B cell (primary cell): ENCODE measurements at regions not wholly inside any gene's neighbourhood (a gene's known extent, or its start where the extent isn't known, plus 50 kb on each side); places are given as distances from the start of the nearest gene placed in this dataset.

Experiments used
- ATAC-seq: fragments of 200-7000 bp; cut with Tn5 transposase; one replicate; pipeline ENCODE4 v1.10.0; 2021; ENCODE audit warnings: low read depth, mild to moderate bottlenecking, moderate number of reproducible peaks, moderate library complexity
- CTCF ChIA-PET: fragments of 350-600 bp; sonication (Branson Sonifier 250); formaldehyde crosslinking; loops from one replicate; lab custom pipeline; 2021; ENCODE audit warnings: antibody characterized with exemption, inconsistent platforms; lab: Charles Lee
- POLR2A ChIA-PET: fragments of 350-600 bp; sonication (Branson Sonifier 250); formaldehyde crosslinking; loops from one replicate; lab custom pipeline; 2021; ENCODE audit warnings: antibody characterized with exemption; lab: Charles Lee
- DNase-seq: peaks from one replicate; pipeline ENCODE4 v3.0.0; 2013
- H2AFZ ChIP-seq: 2 replicates; pipeline ENCODE4 v1.6.1; 2012; ENCODE audit warnings: mild to moderate bottlenecking, low read depth, low read length; ENCODE audit not compliant: insufficient read depth, poor library complexity, severe bottlenecking
- H3K27ac ChIP-seq, 2 donors: 1 replicate in 1 of 2; 2 replicates in 1 of 2; pipeline ENCODE4 v1.5.1; 2012 to 2013; ENCODE audit warnings: low read length in 2 of 2, mild to moderate bottlenecking in 2 of 2, moderate library complexity in 1 of 2
- H3K27me3 ChIP-seq, 4 experiments: fragments of 200-600 bp in 1 of 4; sonication (generic) in 1 of 4; replicated peaks in 1 of 4; 1 replicate in 2 of 4; 2 replicates in 2 of 4; pipeline versions ENCODE4 v1.6.1 to v1.7.0; 2013 to 2016; ENCODE audit warnings: low read length in 3 of 4, mild to moderate bottlenecking in 2 of 4, mixed read lengths in 1 of 4, moderate library complexity in 1 of 4; ENCODE audit not compliant: insufficient read depth in 4 of 4, control insufficient read depth in 3 of 4; ENCODE audit errors: control extremely low read depth in 1 of 4
- H3K36me3 ChIP-seq, 2 experiments: replicated peaks in 1 of 2; 1 replicate in 1 of 2; 2 replicates in 1 of 2; pipeline versions ENCODE4 v1.6.1 to v1.7.1; 2013; ENCODE audit warnings: low read length in 1 of 2; ENCODE audit not compliant: insufficient read depth in 2 of 2, control insufficient read depth in 1 of 2; ENCODE audit errors: control extremely low read depth in 1 of 2, extremely low read depth in 1 of 2
- H3K4me1 ChIP-seq, 2 donors: fragments of 200-600 bp in 1 of 2; sonication (generic) in 1 of 2; 1 replicate in 1 of 2; 2 replicates in 1 of 2; pipeline versions ENCODE4 v1.5.1 to v1.6.1; 2013 to 2017; ENCODE audit warnings: low read length in 2 of 2; ENCODE audit not compliant: control insufficient read depth in 2 of 2, insufficient read depth in 2 of 2
- H3K4me2 ChIP-seq: replicated peaks from 2 replicates; pipeline ENCODE3; 2012; ENCODE audit warnings: mild to moderate bottlenecking, low read depth, low read length; ENCODE audit not compliant: poor library complexity, severe bottlenecking
- H3K4me3 ChIP-seq, 5 experiments: fragments of 200-600 bp in 1 of 5; sonication (generic) in 1 of 5; 1 replicate in 3 of 5; 2 replicates in 2 of 5; pipeline versions ENCODE4 v1.5.1 to v1.7.0; 2011 to 2016; ENCODE audit warnings: low read length in 4 of 5, mild to moderate bottlenecking in 4 of 5, low read depth in 2 of 5, control low read depth in 1 of 5, moderate library complexity in 1 of 5; ENCODE audit not compliant: insufficient read depth in 1 of 5; ENCODE audit errors: control extremely low read depth in 1 of 5, extremely low read depth in 1 of 5
- H3K79me2 ChIP-seq: fragments of 200-600 bp; sonication (generic); one replicate; pipeline ENCODE4 v1.6.0; 2016; ENCODE audit warnings: low read length; ENCODE audit not compliant: control insufficient read depth, insufficient read depth
- H3K9ac ChIP-seq: fragments of 200-600 bp; sonication (generic); 2 replicates; pipeline ENCODE4 v1.6.1; 2017; ENCODE audit warnings: mild to moderate bottlenecking, low read length, moderate library complexity
- H3K9me3 ChIP-seq, 3 donors: one replicate each; pipeline versions ENCODE4 v1.6.1 to v1.7.1; 2013; ENCODE audit warnings: low read length in 2 of 3; ENCODE audit not compliant: control insufficient read depth in 2 of 3, insufficient read depth in 1 of 3; ENCODE audit errors: control extremely low read depth in 1 of 3
- H4K20me1 ChIP-seq: 2 replicates; pipeline ENCODE4 v1.6.0; 2012; ENCODE audit warnings: mild to moderate bottlenecking, low read length; ENCODE audit not compliant: insufficient read depth, control insufficient read depth, poor library complexity, severe bottlenecking
- H3K27ac Mint-ChIP-seq: one replicate; pipeline ENCODE4 v1.8.0; 2021; ENCODE audit warnings: mixed read lengths
- H3K27me3 Mint-ChIP-seq: one replicate; pipeline ENCODE4 v1.8.0; 2021; ENCODE audit warnings: mixed read lengths
- H3K4me1 Mint-ChIP-seq: one replicate; pipeline ENCODE4 v1.8.0; 2021; ENCODE audit warnings: mixed read lengths
- H3K4me3 Mint-ChIP-seq: one replicate; pipeline ENCODE4 v1.8.0; 2021; ENCODE audit warnings: mixed read lengths
- H3K9me3 Mint-ChIP-seq: one replicate; pipeline ENCODE4 v1.8.0; 2022; ENCODE audit warnings: mixed read lengths; ENCODE audit not compliant: insufficient read depth
- EZH2 ChIP-seq: IDR thresholded peaks from 2 replicates; pipeline ENCODE4 v1.6.1; 2012; ENCODE audit warnings: borderline replicate concordance, low read depth, mild to moderate bottlenecking, moderate library complexity, low read length; ENCODE audit not compliant: insufficient read depth, poor library complexity, severe bottlenecking
- WGBS: methylation state at CpG from one replicate; pipeline ENCODE4 v1.1.5; 2013; ENCODE audit warnings: missing lambda C conversion rate; ENCODE audit not compliant: insufficient coverage; 5-methylcytosine and 5-hydroxymethylcytosine counted together
- intact Hi-C: fragments of 100-400 bp; cut with micrococcal nuclease; formaldehyde crosslinking; loops from one replicate; pipeline ENCODE4 v1.10.0; 2022
- TF ChIP-seq, protein P1 (sequence below): fragments of 200-600 bp; IDR thresholded peaks from one replicate; pipeline ENCODE4 v1.8.0; 2022; ENCODE audit warnings: antibody characterized with exemption, mild to moderate bottlenecking

DNA sequence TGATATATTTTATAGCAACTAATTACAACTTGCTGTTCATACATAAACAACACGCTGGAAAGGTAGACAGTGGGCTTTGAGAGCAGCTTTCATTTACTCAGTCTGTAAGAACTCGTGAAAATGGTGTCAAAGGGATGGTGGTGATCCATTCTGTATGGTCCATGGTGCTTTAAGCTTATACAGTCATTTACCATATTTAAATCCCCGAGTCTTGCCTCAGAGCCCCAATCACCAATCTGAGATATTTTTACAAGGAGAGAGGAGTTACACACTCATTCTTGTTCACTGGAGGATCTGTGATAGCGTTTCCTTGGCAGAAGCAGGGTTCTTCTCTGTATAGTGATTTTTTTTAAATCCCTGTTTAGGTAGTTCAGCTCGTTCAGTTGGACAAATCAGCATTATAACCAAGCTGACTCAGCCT is 694.6 kb downstream of the USP25 start:
- no peak overlapping the region for H3K4me3 ChIP-seq
- ChIA-PET CTCF (no interaction called here), POLR2A (no interaction called here)
- intact Hi-C loops, result no loop called here
- H3K27me3 ChIP-seq, result no peaks in the 10 kb centered on the region
- no peak overlapping the region for H3K27ac Mint-ChIP-seq
- no peak overlapping the region for H3K4me3 Mint-ChIP-seq
- no peaks in the 10 kb centered on the region for H3K9me3 Mint-ChIP-seq
- H3K27ac ChIP-seq, result no peak overlapping the region
- no peak overlapping the region for H3K4me2 ChIP-seq
- no peak overlapping the region for H2AFZ ChIP-seq
- no peaks in the 10 kb centered on the region for H3K79me2 ChIP-seq
- no peaks in the 10 kb centered on the region for H3K4me1 ChIP-seq
- DNase-seq, result no peak
- TF ChIP-seq, protein P1, sequence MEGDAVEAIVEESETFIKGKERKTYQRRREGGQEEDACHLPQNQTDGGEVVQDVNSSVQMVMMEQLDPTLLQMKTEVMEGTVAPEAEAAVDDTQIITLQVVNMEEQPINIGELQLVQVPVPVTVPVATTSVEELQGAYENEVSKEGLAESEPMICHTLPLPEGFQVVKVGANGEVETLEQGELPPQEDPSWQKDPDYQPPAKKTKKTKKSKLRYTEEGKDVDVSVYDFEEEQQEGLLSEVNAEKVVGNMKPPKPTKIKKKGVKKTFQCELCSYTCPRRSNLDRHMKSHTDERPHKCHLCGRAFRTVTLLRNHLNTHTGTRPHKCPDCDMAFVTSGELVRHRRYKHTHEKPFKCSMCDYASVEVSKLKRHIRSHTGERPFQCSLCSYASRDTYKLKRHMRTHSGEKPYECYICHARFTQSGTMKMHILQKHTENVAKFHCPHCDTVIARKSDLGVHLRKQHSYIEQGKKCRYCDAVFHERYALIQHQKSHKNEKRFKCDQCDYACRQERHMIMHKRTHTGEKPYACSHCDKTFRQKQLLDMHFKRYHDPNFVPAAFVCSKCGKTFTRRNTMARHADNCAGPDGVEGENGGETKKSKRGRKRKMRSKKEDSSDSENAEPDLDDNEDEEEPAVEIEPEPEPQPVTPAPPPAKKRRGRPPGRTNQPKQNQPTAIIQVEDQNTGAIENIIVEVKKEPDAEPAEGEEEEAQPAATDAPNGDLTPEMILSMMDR, result no peak
- no peak for TF ChIP-seq EZH2
- H3K9me3 ChIP-seq, result no peaks in the 10 kb centered on the region
- H4K20me1 ChIP-seq, result no peaks in the 10 kb centered on the region
- no peaks in the 10 kb centered on the region for H3K27me3 Mint-ChIP-seq
- H3K9ac ChIP-seq, result no peak overlapping the region
- no peak for ATAC-seq
- no peaks in the 10 kb centered on the region for H3K36me3 ChIP-seq
- H3K4me1 Mint-ChIP-seq, result no peaks in the 10 kb centered on the region
- WGBS, result no CpG with 5 or more reads among the region's 5 CpGs

DNA sequence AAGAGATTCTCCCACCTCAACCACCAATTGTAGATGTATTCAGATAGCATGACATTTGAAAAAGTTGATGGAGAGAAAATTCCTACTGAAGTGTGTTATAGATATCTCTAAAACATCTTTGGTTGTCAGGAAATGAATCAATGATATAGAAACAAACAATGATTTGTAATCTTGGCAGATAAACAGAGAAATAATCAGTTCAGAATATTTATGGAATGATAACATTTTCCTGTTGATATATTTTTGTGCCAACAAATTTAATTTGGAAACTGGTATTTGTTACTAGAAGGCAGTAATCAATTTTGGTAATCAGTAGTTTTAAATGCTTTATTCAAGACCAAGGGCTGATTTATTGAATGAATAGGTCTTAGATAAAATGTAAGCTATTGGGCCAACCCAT is 695.6 kb downstream of the USP25 start:
- H4K20me1 ChIP-seq, result no peaks in the 10 kb centered on the region
- Mint-ChIP-seq H3K27me3 (no peaks in the 10 kb centered on the region), H3K4me3 (no peak overlapping the region), H3K27ac (no peak overlapping the region), H3K9me3 (no peaks in the 10 kb centered on the region), H3K4me1 (no peaks in the 10 kb centered on the region)
- TF ChIP-seq EZH2, result no peak
- TF ChIP-seq, protein P1, result no peak
- H2AFZ ChIP-seq, result no peak overlapping the region
- no peak overlapping the region for H3K4me3 ChIP-seq
- H3K27ac ChIP-seq, result no peak overlapping the region
- no peaks in the 10 kb centered on the region for H3K79me2 ChIP-seq
- no peaks in the 10 kb centered on the region for H3K27me3 ChIP-seq
- ATAC-seq (no peak), DNase-seq (no peak)
- ChIA-PET CTCF (no interaction called here), POLR2A (no interaction called here)
- H3K4me2 ChIP-seq, result no peak overlapping the region
- no peaks in the 10 kb centered on the region for H3K9me3 ChIP-seq
- H3K9ac ChIP-seq, result no peak overlapping the region
- H3K36me3 ChIP-seq, result no peaks in the 10 kb centered on the region
- no peaks in the 10 kb centered on the region for H3K4me1 ChIP-seq
- intact Hi-C loops, result no loop called here
